GM12878 (cell line): ENCODE measurements at regions not wholly inside any gene's neighbourhood (a gene's known extent, or its start where the extent isn't known, plus 50 kb on each side); places are given as distances from the start of the nearest gene placed in this dataset.

Experiments
- FOXM1 ChIP-seq: IDR thresholded peaks from 2 replicates; pipeline ENCODE4 v1.6.1; 2012; ENCODE audit warnings: low read depth, mild to moderate bottlenecking, inconsistent platforms, low read length, moderate library complexity
- TF ChIP-seq, protein P1 (sequence below), 3 experiments: IDR thresholded peaks in 2 of 3; conservative IDR thresholded peaks in 1 of 3; 2 replicates each; pipeline ENCODE4 v1.5.1; 2011; ENCODE audit warnings: low read depth in 3 of 3, low read length in 3 of 3, mild to moderate bottlenecking in 3 of 3, control low read depth in 2 of 3, moderate library complexity in 2 of 3, inconsistent platforms in 1 of 3, mixed read lengths in 1 of 3; ENCODE audit not compliant: control insufficient read depth in 2 of 3, insufficient read depth in 1 of 3; ENCODE audit errors: extremely low read depth in 1 of 3
- TF ChIP-seq, protein P2 (sequence below): IDR thresholded peaks from 2 replicates; pipeline ENCODE4 v1.6.1; 2011; ENCODE audit warnings: low read depth, mild to moderate bottlenecking, low read length, moderate library complexity, borderline replicate concordance; ENCODE audit errors: extremely low read depth

DNA sequence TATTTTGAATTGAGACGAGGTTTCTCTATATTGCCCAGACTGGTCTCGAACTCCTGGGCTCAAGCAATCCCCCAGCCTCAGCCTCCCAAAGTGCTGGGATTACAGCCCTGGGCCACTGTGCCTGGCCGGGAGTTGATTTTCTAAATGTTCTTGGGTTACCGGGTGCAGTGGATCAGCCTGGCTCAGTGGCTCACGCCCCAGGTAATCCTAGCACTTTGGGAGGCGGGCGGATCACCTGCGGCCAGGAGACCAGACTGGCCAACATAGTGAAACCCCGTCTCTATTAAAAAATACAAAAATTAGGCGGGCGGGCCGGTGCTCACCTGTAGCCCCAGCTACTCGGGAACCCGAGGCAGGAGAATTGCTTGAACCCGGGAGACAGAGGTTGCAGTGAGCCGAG is 106.9 kb upstream of the LARP1 start:
- TF ChIP-seq, protein P1, sequence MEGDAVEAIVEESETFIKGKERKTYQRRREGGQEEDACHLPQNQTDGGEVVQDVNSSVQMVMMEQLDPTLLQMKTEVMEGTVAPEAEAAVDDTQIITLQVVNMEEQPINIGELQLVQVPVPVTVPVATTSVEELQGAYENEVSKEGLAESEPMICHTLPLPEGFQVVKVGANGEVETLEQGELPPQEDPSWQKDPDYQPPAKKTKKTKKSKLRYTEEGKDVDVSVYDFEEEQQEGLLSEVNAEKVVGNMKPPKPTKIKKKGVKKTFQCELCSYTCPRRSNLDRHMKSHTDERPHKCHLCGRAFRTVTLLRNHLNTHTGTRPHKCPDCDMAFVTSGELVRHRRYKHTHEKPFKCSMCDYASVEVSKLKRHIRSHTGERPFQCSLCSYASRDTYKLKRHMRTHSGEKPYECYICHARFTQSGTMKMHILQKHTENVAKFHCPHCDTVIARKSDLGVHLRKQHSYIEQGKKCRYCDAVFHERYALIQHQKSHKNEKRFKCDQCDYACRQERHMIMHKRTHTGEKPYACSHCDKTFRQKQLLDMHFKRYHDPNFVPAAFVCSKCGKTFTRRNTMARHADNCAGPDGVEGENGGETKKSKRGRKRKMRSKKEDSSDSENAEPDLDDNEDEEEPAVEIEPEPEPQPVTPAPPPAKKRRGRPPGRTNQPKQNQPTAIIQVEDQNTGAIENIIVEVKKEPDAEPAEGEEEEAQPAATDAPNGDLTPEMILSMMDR (IDR thresholded peaks at IDR 0.05 in 2 of 3, conservative IDR thresholded peaks at IDR 0.05 in 1 of 3; ENCODE audit: control insufficient read depth in 2 of 3, extremely low read depth in 1 of 3, insufficient read depth in 1 of 3, low read depth in 3 of 3, low read length in 3 of 3): no peak
- TF ChIP-seq, protein P2, sequence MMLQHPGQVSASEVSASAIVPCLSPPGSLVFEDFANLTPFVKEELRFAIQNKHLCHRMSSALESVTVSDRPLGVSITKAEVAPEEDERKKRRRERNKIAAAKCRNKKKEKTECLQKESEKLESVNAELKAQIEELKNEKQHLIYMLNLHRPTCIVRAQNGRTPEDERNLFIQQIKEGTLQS: no peak
- TF ChIP-seq FOXM1: no peak
